H1 (cell line): ENCODE measurements at regions not wholly inside any gene's neighbourhood (a gene's known extent, or its start where the extent isn't known, plus 50 kb on each side); places are given as distances from the start of the nearest gene placed in this dataset.

Experiments used
- GTF2F1 ChIP-seq: IDR thresholded peaks from 2 replicates; pipeline ENCODE4 v1.6.1; 2012; ENCODE audit warnings: low read depth, low read length, improper control_type of control experiment, borderline replicate concordance
- PHF8 ChIP-seq: fragments of 200-600 bp; sonication (generic); conservative IDR thresholded peaks from 2 replicates; pipeline ENCODE4 v1.7.1; 2012; ENCODE audit warnings: low read depth, mild to moderate bottlenecking, inconsistent platforms, low read length, moderate library complexity
- RFX5 ChIP-seq: IDR thresholded peaks from 2 replicates; pipeline ENCODE4 v1.6.1; 2011; ENCODE audit warnings: low read depth, low read length, improper control_type of control experiment, borderline replicate concordance
- SAP30 ChIP-seq: fragments of 300-600 bp; sonication (generic); IDR thresholded peaks from 2 replicates; pipeline ENCODE4 v1.7.1; 2012; ENCODE audit warnings: low read length, moderate library complexity, mild to moderate bottlenecking, inconsistent platforms; ENCODE audit not compliant: insufficient read depth, insufficient replicate concordance
- SRF ChIP-seq: IDR thresholded peaks from 2 replicates; pipeline ENCODE4 v1.6.1; 2011; ENCODE audit warnings: mild to moderate bottlenecking, low read depth, low read length, moderate library complexity
- ZNF274 ChIP-seq: IDR thresholded peaks from 2 replicates; pipeline ENCODE4 v1.7.0; 2012; ENCODE audit warnings: low read length, borderline replicate concordance; ENCODE audit errors: extremely low read depth

DNA sequence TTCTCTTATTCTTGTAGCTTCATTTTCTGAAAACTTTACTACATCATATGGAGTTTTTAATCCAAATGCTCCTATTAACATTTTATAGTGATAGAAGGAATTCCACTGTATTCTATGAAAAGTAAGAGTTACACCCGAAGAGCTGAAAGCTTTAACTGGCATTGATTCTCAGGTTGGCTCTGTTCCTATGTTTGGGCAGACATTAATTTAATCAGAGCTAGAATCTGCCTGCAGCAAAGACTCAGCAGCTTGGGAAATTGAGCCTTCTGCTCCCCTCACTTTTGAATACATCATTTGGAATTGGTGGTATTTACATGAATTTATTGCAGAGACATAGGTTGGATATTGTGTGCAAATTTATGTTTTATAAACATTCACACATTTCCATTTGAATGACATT, 1494.7 kb downstream of the CDH8 start (continued):
- TF ChIP-seq SAP30 (no peak), GTF2F1 (no peak), SRF (no peak), ZNF274 (no peak), PHF8 (no peak), RFX5 (no peak)
